IPS-18a (cell line): ENCODE measurements at regions not wholly inside any gene's neighbourhood (a gene's known extent, or its start where the extent isn't known, plus 50 kb on each side); places are given as distances from the start of the nearest gene placed in this dataset.

Experiments
- H3K27ac ChIP-seq: one replicate; pipeline ENCODE4 v1.5.1; 2013; ENCODE audit warnings: low read length
- H3K27me3 ChIP-seq: one replicate; pipeline ENCODE4 v1.6.1; 2013; ENCODE audit warnings: mild to moderate bottlenecking, low read length; ENCODE audit not compliant: control insufficient read depth, insufficient read depth
- H3K36me3 ChIP-seq: one replicate; pipeline ENCODE4 v1.6.1; 2013; ENCODE audit warnings: low read depth, low read length; ENCODE audit not compliant: control insufficient read depth
- H3K4me1 ChIP-seq: one replicate; pipeline ENCODE4 v1.6.1; 2013; ENCODE audit warnings: low read depth, low read length; ENCODE audit not compliant: control insufficient read depth
- H3K4me3 ChIP-seq: one replicate; pipeline ENCODE4 v1.5.1; 2013; ENCODE audit warnings: low read length
- H3K9ac ChIP-seq: one replicate; pipeline ENCODE4 v1.6.1; 2013; ENCODE audit warnings: mild to moderate bottlenecking, low read length, moderate library complexity
- H3K9me3 ChIP-seq: one replicate; pipeline ENCODE4 v1.6.1; 2013; ENCODE audit warnings: low read depth, low read length; ENCODE audit not compliant: control insufficient read depth

GRCh38 chr6:145051661-145052060 is 683.7 kb downstream of the EPM2A start:
- Histone ChIP-seq H3K9me3 (no peaks in the 10 kb centered on the region), H3K4me1 (no peaks in the 10 kb centered on the region), H3K36me3 (no peaks in the 10 kb centered on the region), H3K9ac (no peak overlapping the region), H3K4me3 (no peak overlapping the region), H3K27me3 (no peaks in the 10 kb centered on the region), H3K27ac (no peak overlapping the region)

GRCh38 chr6:145055567-145055966 is 679.8 kb downstream of the EPM2A start:
- Histone ChIP-seq H3K9me3 (no peaks in the 10 kb centered on the region), H3K36me3 (no peaks in the 10 kb centered on the region), H3K4me1 (no peaks in the 10 kb centered on the region), H3K27ac (no peak overlapping the region), H3K4me3 (no peak overlapping the region), H3K27me3 (no peaks in the 10 kb centered on the region), H3K9ac (no peak overlapping the region)

GRCh38 chr6:145060714-145061113 is 674.6 kb downstream of the EPM2A start:
- no peaks in the 10 kb centered on the region for H3K27me3 ChIP-seq
- no peaks in the 10 kb centered on the region for H3K9me3 ChIP-seq
- no peak overlapping the region for H3K9ac ChIP-seq
- H3K36me3 ChIP-seq, result no peaks in the 10 kb centered on the region
- no peak overlapping the region for H3K27ac ChIP-seq
- H3K4me3 ChIP-seq, result no peak overlapping the region
- no peaks in the 10 kb centered on the region for H3K4me1 ChIP-seq

- Histone ChIP-seq H3K9me3 (no peaks in the 10 kb centered on the region), H3K9ac (no peak overlapping the region), H3K4me3 (no peak overlapping the region), H3K27ac (no peak overlapping the region), H3K4me1 (no peaks in the 10 kb centered on the region), H3K36me3 (no peaks in the 10 kb centered on the region), H3K27me3 (no peaks in the 10 kb centered on the region)
Measured at GRCh38 chr6:145063091-145063490, 672.2 kb downstream of the EPM2A start.

GRCh38 chr6:145067430-145067829 is 667.9 kb downstream of the EPM2A start:
- Histone ChIP-seq H3K4me3 (no peak overlapping the region), H3K9ac (no peak overlapping the region), H3K27me3 (no peaks in the 10 kb centered on the region), H3K27ac (no peak overlapping the region), H3K9me3 (no peaks in the 10 kb centered on the region), H3K36me3 (no peaks in the 10 kb centered on the region), H3K4me1 (no peaks in the 10 kb centered on the region)

- Histone ChIP-seq H3K4me3 (no peak overlapping the region), H3K36me3 (no peaks in the 10 kb centered on the region), H3K27me3 (no peaks in the 10 kb centered on the region), H3K27ac (no peak overlapping the region), H3K9me3 (no peaks in the 10 kb centered on the region), H3K4me1 (no peaks in the 10 kb centered on the region), H3K9ac (no peak overlapping the region)
Measured at GRCh38 chr6:145068577-145068976, 666.7 kb downstream of the EPM2A start.

GRCh38 chr6:145069966-145070365 is 665.4 kb downstream of the EPM2A start:
- H3K4me1 ChIP-seq, result no peaks in the 10 kb centered on the region
- H3K36me3 ChIP-seq, result no peaks in the 10 kb centered on the region
- H3K9ac ChIP-seq, result no peak overlapping the region
- no peak overlapping the region for H3K4me3 ChIP-seq
- H3K9me3 ChIP-seq, result no peaks in the 10 kb centered on the region
- H3K27ac ChIP-seq, result no peak overlapping the region
- no peaks in the 10 kb centered on the region for H3K27me3 ChIP-seq

- Histone ChIP-seq H3K4me1 (no peaks in the 10 kb centered on the region), H3K9ac (no peak overlapping the region), H3K27ac (no peak overlapping the region), H3K9me3 (no peaks in the 10 kb centered on the region), H3K4me3 (no peak overlapping the region), H3K27me3 (no peaks in the 10 kb centered on the region), H3K36me3 (no peaks in the 10 kb centered on the region)
Measured at GRCh38 chr6:145070791-145071190, 664.5 kb downstream of the EPM2A start.

GRCh38 chr6:145071836-145072235 is 663.5 kb downstream of the EPM2A start:
- Histone ChIP-seq H3K4me1 (no peaks in the 10 kb centered on the region), H3K9ac (no peak overlapping the region), H3K27ac (no peak overlapping the region), H3K9me3 (no peaks in the 10 kb centered on the region), H3K36me3 (no peaks in the 10 kb centered on the region), H3K27me3 (no peaks in the 10 kb centered on the region), H3K4me3 (no peak overlapping the region)

GRCh38 chr6:145073811-145074210 is 661.5 kb downstream of the EPM2A start:
- Histone ChIP-seq H3K36me3 (no peaks in the 10 kb centered on the region), H3K9me3 (no peaks in the 10 kb centered on the region), H3K27ac (no peak overlapping the region), H3K4me3 (no peak overlapping the region), H3K4me1 (no peaks in the 10 kb centered on the region), H3K27me3 (no peaks in the 10 kb centered on the region), H3K9ac (no peak overlapping the region)

- Histone ChIP-seq H3K4me3 (no peak overlapping the region), H3K36me3 (no peaks in the 10 kb centered on the region), H3K27me3 (no peaks in the 10 kb centered on the region), H3K9ac (no peak overlapping the region), H3K27ac (no peak overlapping the region), H3K4me1 (no peaks in the 10 kb centered on the region), H3K9me3 (no peaks in the 10 kb centered on the region)
Measured at GRCh38 chr6:145074805-145075204, 660.5 kb downstream of the EPM2A start.

- Histone ChIP-seq H3K27ac (no peak overlapping the region), H3K4me1 (no peaks in the 10 kb centered on the region), H3K36me3 (no peaks in the 10 kb centered on the region), H3K27me3 (no peaks in the 10 kb centered on the region), H3K4me3 (no peak overlapping the region), H3K9me3 (no peaks in the 10 kb centered on the region), H3K9ac (no peak overlapping the region)
Measured at GRCh38 chr6:145075425-145075824, 659.9 kb downstream of the EPM2A start.
